ENCODE measurements at regions not wholly inside any gene's neighbourhood (a gene's known extent, or its start where the extent isn't known, plus 50 kb on each side); places are given as distances from the start of the nearest gene placed in this dataset.
"Not testable (repeated sequence)": the region's sequence is repeated elsewhere in the genome, so short reads cannot be mapped to it uniquely, and the experiment has no call there.

GRCh38 chr2:13289310-13289709 lies 572.6 kb downstream of the TRIB2 start:
- DNase-seq (ENCODE audit: low spot score) = no peak
- peaks cover 2% of the 10 kb centered on the region for H3K27me3 Mint-ChIP-seq (ENCODE audit: insufficient read depth, low read depth)
- H3K9me3 ChIP-seq (ENCODE audit: low read depth) = peaks cover 26% of the 10 kb centered on the region
- TF ChIP-seq EZH2 (IDR thresholded peaks at IDR 0.05) = no peak
- H3K4me2 ChIP-seq = no peak overlapping the region
- H3K4me1 ChIP-seq = no peaks in the 10 kb centered on the region
- H2AFZ ChIP-seq (replicated peaks) = no peak overlapping the region
- H3F3A ChIP-seq (ENCODE audit: low read depth) = no peaks in the 10 kb centered on the region
- H3K36me3 ChIP-seq = no peaks in the 10 kb centered on the region
- no peaks in the 10 kb centered on the region for H3K9me3 Mint-ChIP-seq
- H3K9ac ChIP-seq = no peak overlapping the region
- no peak overlapping the region for H3K27ac ChIP-seq
- H3K4me1 Mint-ChIP-seq = no peaks in the 10 kb centered on the region
- H4K20me1 ChIP-seq (ENCODE audit: low read depth) = no peaks in the 10 kb centered on the region
- H3K4me3 ChIP-seq = no peak overlapping the region
- H3K27ac Mint-ChIP-seq = no peak overlapping the region
- H3K27me3 ChIP-seq = no peaks in the 10 kb centered on the region
- no peaks in the 10 kb centered on the region for H3K36me3 Mint-ChIP-seq
- no peak overlapping the region for H3K4me3 Mint-ChIP-seq
- H3K79me2 ChIP-seq (ENCODE audit: low read depth) = no peaks in the 10 kb centered on the region

DNA sequence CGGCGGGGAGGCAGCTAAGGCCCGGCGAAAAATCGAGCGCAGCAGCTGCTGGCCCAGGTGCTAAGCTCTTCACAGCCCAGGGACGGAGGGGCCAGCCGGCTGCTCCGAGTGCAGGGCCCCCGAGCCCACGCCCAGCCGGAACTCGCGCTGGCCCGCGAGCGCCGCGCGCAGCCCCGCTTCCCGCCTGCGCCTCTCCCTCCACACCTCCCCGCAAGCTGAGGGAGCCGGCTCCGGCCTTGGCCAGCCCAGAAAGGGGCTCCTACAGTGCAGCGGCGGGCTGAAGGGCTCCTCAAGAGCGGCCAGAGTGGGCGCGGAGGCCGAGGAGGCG lies 591.7 kb downstream of the TRIB2 start:
- not testable (repeated sequence) for H3K4me3 ChIP-seq; H3K9ac ChIP-seq; H3K4me3 Mint-ChIP-seq; H3K4me1 Mint-ChIP-seq; H3K27ac ChIP-seq; H3K36me3 Mint-ChIP-seq; H3K27me3 Mint-ChIP-seq (ENCODE audit: insufficient read depth, low read depth); DNase-seq (ENCODE audit: low spot score); H3K27me3 ChIP-seq; H3K79me2 ChIP-seq (ENCODE audit: low read depth); H3K4me2 ChIP-seq; H3K27ac Mint-ChIP-seq; H2AFZ ChIP-seq (replicated peaks); H3K4me1 ChIP-seq; H3K36me3 ChIP-seq; H4K20me1 ChIP-seq (ENCODE audit: low read depth); H3F3A ChIP-seq (ENCODE audit: low read depth); H3K9me3 Mint-ChIP-seq
- H3K9me3 ChIP-seq (ENCODE audit: low read depth) = peaks cover 12% of the 10 kb centered on the region

- H3K4me3 ChIP-seq = no peak overlapping the region
- H3K27ac ChIP-seq = no peak overlapping the region
- no peak for DNase-seq (ENCODE audit: low spot score)
- TF ChIP-seq CTCF (IDR thresholded peaks at IDR 0.05) = no peak
- no peak for TF ChIP-seq EZH2phosphoT487 (IDR thresholded peaks at IDR 0.05)
- no peak for TF ChIP-seq EZH2 (IDR thresholded peaks at IDR 0.05)
- no peak overlapping the region for H3K4me2 ChIP-seq
- Mint-ChIP-seq H3K36me3 (no peaks in the 10 kb centered on the region), H3K4me1 (no peaks in the 10 kb centered on the region), H3K9me3 (no peaks in the 10 kb centered on the region), H3K27ac (no peak overlapping the region), H3K4me3 (no peak overlapping the region), H3K27me3 (ENCODE audit: insufficient read depth, low read depth) (no peaks in the 10 kb centered on the region)
- H3K79me2 ChIP-seq (ENCODE audit: low read depth) = no peaks in the 10 kb centered on the region
- H3K36me3 ChIP-seq = no peaks in the 10 kb centered on the region
- no peaks in the 10 kb centered on the region for H3K27me3 ChIP-seq
- H3K9ac ChIP-seq = no peak overlapping the region
- H4K20me1 ChIP-seq (ENCODE audit: low read depth) = no peaks in the 10 kb centered on the region
- no peaks in the 10 kb centered on the region for H3K4me1 ChIP-seq
- no peaks in the 10 kb centered on the region for H3F3A ChIP-seq (ENCODE audit: low read depth)
- peaks cover 11% of the 10 kb centered on the region for H3K9me3 ChIP-seq (ENCODE audit: low read depth)
- no peak overlapping the region for H2AFZ ChIP-seq (replicated peaks)
Observed at GRCh38 chr2:13308989-13309388, 592.3 kb downstream of the TRIB2 start.

DNA sequence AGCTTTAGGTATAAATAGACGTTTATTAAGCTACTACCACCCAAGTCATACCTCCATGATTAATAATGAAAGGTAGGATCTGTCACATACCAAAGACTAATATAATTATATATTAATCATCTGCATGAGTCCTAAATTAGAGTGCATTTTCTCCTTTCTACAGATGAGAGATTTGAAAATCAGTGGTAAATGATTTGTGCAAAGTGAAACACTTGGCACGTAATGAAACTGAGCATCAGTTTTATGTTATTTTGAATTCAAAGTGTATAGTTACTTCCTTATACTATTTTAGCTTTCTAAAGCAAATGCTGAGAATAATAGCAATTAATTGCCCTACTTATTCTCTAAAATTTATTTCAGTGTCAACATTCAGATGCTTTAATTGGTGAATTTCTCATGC lies 615.3 kb downstream of the TRIB2 start:
- Histone ChIP-seq H3K27me3 (no peaks in the 10 kb centered on the region), H3F3A (ENCODE audit: low read depth) (no peaks in the 10 kb centered on the region), H3K4me2 (no peak overlapping the region), H3K4me1 (no peaks in the 10 kb centered on the region), H3K27ac (no peak overlapping the region), H3K9ac (no peak overlapping the region), H3K36me3 (no peaks in the 10 kb centered on the region), H3K9me3 (ENCODE audit: low read depth) (peaks cover 12% of the 10 kb centered on the region), H2AFZ (replicated peaks) (no peak overlapping the region), H4K20me1 (ENCODE audit: low read depth) (no peaks in the 10 kb centered on the region), H3K79me2 (ENCODE audit: low read depth) (no peaks in the 10 kb centered on the region), H3K4me3 (no peak overlapping the region)
- TF ChIP-seq EZH2phosphoT487 (IDR thresholded peaks at IDR 0.05) = no peak
- DNase-seq (ENCODE audit: low spot score) = no peak
- H3K4me3 Mint-ChIP-seq = no peak overlapping the region
- no peaks in the 10 kb centered on the region for H3K27me3 Mint-ChIP-seq (ENCODE audit: insufficient read depth, low read depth)
- H3K36me3 Mint-ChIP-seq = no peaks in the 10 kb centered on the region
- H3K9me3 Mint-ChIP-seq = no peaks in the 10 kb centered on the region
- no peak overlapping the region for H3K27ac Mint-ChIP-seq
- no peaks in the 10 kb centered on the region for H3K4me1 Mint-ChIP-seq

DNA sequence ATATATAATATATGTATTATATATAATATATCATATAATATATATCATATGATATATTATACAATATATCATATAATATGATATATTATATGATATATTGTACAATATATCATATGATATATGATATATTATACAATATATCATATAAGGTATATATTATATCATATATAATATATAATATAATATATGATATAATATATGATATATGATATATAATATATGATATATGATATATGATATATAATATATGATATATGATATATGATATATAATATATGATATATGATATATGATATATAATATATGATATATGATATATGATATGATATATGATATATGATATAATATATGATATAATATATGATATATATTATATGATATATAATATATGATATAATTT lies 617.3 kb downstream of the TRIB2 start:
- H3K27ac Mint-ChIP-seq; H3K27ac ChIP-seq; H3K4me1 Mint-ChIP-seq; H3K4me2 ChIP-seq; H3K4me1 ChIP-seq; H3K36me3 ChIP-seq; H3K9ac ChIP-seq; H3K79me2 ChIP-seq (ENCODE audit: low read depth); H3K36me3 Mint-ChIP-seq; H3K4me3 Mint-ChIP-seq; H3F3A ChIP-seq (ENCODE audit: low read depth); H4K20me1 ChIP-seq (ENCODE audit: low read depth); DNase-seq (ENCODE audit: low spot score); H2AFZ ChIP-seq (replicated peaks); H3K4me3 ChIP-seq; H3K27me3 ChIP-seq; H3K9me3 Mint-ChIP-seq; H3K27me3 Mint-ChIP-seq (ENCODE audit: insufficient read depth, low read depth): not testable (repeated sequence)
- H3K9me3 ChIP-seq (ENCODE audit: low read depth) = peaks cover 20% of the 10 kb centered on the region
